Kidney capillary endothelial cell (primary cell): ENCODE measurements at regions not wholly inside any gene's neighbourhood (a gene's known extent, or its start where the extent isn't known, plus 50 kb on each side); places are given as distances from the start of the nearest gene placed in this dataset.

Experiments
- DNase-seq: peaks from one replicate; pipeline ENCODE4 v3.0.0-alpha.2; 2018; ENCODE audit warnings: low spot score

DNA sequence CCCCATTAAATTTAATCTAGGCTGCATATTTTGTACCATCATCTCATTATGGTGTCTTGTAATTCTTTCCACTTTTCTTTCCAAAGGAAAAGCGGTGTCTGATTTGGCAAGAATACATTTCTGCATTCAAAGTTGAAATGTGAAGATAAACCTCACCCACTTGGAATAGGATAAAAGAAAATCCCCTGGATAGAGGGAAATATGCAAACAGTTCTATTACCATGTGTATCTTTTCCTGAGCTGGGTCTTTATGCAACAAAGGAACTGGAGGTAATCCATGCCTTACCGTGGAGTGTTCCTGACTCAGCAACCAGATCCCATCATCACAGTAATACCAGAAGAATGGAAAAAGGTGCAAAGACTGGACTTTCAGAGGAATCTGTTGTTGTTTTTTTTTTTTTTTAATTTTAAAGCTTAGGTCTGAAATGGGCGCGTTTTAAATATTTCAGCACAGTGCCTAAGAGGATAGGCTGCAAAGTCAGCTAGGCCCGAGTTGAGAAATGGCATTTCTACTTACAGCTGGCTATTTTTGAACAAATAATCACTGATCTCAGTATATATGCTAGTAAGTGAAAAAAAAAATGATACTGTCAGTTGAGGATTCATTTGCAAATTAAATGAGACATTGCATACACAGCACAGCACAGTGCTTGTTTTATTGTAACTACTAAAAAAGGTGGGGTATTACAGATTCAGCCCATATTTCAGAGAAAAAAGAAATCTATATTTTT lies 55.5 kb upstream of the ADAMTS9 start:
- DNase-seq = no peak

DNA sequence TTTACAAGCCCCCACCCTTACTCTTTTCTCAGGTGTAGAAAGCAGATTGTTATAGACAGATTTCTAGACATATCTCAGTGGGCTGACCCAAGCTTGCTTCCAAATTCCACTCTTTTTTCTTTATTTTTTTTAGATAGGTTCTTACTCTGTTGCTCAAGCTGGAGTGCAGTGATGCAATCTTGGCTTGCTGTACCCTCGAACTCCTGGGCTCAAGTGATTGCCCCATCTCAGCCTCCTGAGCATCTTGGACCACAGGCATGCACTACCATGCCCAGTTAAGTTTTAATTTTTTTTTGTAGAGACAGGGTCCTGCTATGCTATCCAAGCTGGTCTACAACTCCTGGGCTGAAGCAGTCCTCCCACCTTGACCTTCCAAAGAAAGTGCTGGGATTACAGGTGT lies 53.5 kb upstream of the ADAMTS9 start:
- DNase-seq = no peak

DNA sequence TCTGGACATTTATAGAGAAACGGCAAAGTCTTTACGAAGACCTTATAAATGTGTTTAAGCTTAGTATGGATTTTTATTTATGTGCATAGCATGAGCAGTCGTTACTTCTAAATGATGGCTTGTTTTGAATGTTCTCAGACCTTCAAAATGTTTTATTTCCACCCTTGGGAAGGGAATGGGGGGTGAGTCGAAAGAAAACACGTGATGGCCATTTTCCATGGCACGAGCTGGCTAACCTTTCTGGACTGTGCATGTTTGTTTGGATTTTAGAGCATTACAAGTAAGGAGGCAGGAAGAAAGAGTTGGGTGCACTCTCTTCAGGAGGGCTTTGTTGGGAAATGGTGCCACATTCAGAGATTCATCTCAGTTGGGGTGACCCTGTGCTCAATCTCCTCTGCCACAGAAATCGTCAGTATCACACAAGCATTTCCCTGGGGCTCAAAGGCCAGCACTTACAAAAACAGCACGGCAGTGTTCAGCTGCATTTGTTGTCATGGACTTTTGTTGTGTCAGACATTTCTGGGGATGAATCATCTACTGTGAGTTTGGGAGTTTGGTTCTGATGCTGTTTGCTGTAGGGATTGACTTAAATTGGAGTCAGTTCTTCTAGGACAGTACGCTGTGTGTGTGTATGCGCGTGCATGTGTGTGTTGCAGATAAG lies 52.3 kb upstream of the ADAMTS9 start:
- DNase-seq = no peak
